Occipital lobe (tissue), 1 donor: ENCODE measurements at regions not wholly inside any gene's neighbourhood (a gene's known extent, or its start where the extent isn't known, plus 50 kb on each side); places are given as distances from the start of the nearest gene placed in this dataset.
"Not testable (repeated sequence)": the region's sequence is repeated elsewhere in the genome, so short reads cannot be mapped to it uniquely, and the experiment has no call there.

Source experiments
- DNase-seq: peaks from one replicate; lab custom pipeline; 2025; lab: John Stamatoyannopoulos, UW

DNA sequence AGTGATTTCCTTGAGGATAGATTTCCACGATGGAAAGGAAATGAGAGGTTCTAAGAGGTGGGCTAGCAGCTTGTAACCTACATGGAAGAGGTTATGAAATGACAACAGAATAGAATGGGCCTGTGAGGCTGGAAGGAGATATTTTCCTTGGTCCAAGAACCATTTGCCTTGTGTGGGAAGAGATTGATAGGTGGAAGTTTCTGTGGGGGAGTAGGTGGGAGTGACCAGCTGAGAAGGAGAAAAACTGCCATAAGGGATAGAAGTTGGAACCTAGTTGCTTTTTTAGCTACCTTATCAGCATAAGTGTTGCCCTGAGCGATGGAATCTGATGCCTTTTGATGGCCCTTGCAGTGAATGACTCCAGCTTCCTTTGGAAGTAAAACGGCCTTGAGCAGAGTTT lies 60.4 kb upstream of the NAA35 start:
- not testable (repeated sequence) for DNase-seq

DNA sequence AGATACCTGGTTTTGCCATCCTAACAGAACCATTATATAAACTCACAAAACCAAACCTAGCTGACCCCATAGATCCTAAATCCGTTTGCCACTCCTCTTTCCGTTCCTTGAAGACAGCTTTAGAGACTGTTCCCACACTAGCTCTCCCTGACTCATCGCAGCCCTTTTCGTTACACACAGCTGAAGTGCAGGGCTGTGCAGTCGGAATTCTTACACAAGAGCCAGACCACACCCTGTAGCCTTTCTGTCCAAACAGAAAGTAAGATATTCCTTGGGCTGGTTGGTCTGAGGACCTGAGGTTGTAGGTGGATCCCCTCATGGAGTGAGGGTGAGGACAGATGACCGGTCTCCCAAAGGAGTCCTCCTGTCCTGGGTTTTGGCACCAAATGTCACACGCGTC lies 56.7 kb upstream of the NAA35 start:
- DNase-seq, result no peak

DNA sequence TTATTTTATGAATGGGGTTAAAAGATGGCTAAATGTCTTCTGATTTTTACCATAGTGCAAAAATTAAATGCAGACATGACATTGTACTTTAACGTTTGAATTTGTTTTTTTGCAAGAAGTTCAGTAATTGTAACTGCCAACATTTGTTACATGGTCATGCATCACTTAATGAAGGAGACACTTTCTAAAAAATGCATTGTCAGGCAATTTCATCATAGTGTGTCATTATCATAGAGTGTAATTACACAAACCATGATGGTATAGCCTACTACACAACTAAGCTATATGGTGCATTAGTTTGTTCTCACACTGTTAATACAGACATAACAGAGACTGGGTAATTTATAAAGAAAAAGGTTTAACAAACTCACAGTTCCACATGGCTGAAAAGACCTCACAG lies 50.0 kb upstream of the NAA35 start:
- no peak for DNase-seq
